ENCODE measurements at regions not wholly inside any gene's neighbourhood (a gene's known extent, or its start where the extent isn't known, plus 50 kb on each side); places are given as distances from the start of the nearest gene placed in this dataset.

GRCh38 chr16:63323722-63324705, 1287.8 kb upstream of the CDH8 start:
- TF ChIP-seq CTCF (IDR thresholded peaks at IDR 0.05; ENCODE audit: low read depth, low read length, poor library complexity, severe bottlenecking) (no peak), EZH2phosphoT487 (IDR thresholded peaks at IDR 0.05; ENCODE audit: borderline replicate concordance, low read length) (no peak)

Data from DOHH2 (cell line).